Cardiac fibroblast (primary cell): ENCODE measurements at regions not wholly inside any gene's neighbourhood (a gene's known extent, or its start where the extent isn't known, plus 50 kb on each side); places are given as distances from the start of the nearest gene placed in this dataset.

Experiments used
- DNase-seq, 2 donors: peaks; one replicate each; pipeline versions ENCODE4 v3.0.0 to v3.0.0-alpha.2; 2010; ENCODE audit warnings: low read depth in 2 of 2
- H3K4me3 ChIP-seq, 2 donors: replicated peaks in 1 of 2; 1 replicate in 1 of 2; 2 replicates in 1 of 2; pipeline ENCODE4 v1.5.1; 2011; ENCODE audit warnings: low read depth in 2 of 2, low read length in 2 of 2, mild to moderate bottlenecking in 2 of 2, moderate library complexity in 1 of 2
- TF ChIP-seq, protein P1 (sequence below): IDR thresholded peaks from one replicate; pipeline ENCODE4 v1.5.1; 2011; ENCODE audit warnings: low read depth, mild to moderate bottlenecking, low read length, inconsistent platforms

DNA sequence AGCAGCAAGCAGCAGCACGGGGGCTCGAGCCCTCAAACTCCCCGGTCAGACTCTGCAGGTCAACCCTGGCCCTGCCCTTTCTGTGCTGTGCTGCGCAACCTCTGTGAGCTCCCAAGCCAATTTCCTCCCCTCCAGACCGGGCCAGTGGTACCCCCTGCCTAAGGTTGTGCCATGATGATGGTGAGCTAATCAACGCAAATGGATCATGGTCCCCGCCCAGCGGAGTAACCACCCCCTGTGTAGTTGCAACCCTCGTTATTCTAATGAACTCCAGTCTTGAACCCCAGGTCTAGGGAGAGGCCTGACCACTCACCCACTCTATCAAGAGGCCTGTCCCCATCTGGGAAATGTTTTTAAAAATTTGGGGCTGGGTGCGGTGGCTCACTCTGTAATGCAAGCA lies 201.8 kb upstream of the FOXF1 start:
- DNase-seq: no peak
- H3K4me3 ChIP-seq: no peak overlapping the region
- TF ChIP-seq, protein P1, sequence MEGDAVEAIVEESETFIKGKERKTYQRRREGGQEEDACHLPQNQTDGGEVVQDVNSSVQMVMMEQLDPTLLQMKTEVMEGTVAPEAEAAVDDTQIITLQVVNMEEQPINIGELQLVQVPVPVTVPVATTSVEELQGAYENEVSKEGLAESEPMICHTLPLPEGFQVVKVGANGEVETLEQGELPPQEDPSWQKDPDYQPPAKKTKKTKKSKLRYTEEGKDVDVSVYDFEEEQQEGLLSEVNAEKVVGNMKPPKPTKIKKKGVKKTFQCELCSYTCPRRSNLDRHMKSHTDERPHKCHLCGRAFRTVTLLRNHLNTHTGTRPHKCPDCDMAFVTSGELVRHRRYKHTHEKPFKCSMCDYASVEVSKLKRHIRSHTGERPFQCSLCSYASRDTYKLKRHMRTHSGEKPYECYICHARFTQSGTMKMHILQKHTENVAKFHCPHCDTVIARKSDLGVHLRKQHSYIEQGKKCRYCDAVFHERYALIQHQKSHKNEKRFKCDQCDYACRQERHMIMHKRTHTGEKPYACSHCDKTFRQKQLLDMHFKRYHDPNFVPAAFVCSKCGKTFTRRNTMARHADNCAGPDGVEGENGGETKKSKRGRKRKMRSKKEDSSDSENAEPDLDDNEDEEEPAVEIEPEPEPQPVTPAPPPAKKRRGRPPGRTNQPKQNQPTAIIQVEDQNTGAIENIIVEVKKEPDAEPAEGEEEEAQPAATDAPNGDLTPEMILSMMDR: no peak

DNA sequence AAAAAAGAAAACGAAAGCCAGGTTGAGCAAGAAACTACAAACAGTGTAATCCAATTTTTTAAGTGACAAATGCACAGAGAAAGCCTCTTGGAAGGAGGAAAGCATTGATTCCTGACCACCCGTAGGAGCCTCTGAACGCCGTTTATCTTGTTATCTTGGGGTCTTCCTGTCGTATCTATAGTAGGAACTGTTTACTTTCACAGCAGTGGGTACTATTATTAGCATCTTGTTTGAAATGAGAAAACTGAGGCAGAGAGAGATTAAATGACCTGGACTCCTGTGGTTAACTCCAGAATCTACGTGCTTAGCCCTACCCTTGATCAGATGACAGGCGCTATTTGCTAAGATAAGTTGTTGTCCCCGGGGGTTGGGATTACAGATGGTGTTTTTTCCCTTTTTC lies 196.7 kb upstream of the FOXF1 start:
- TF ChIP-seq, protein P1: no peak
- H3K4me3 ChIP-seq: no peak overlapping the region
- DNase-seq: no peak

DNA sequence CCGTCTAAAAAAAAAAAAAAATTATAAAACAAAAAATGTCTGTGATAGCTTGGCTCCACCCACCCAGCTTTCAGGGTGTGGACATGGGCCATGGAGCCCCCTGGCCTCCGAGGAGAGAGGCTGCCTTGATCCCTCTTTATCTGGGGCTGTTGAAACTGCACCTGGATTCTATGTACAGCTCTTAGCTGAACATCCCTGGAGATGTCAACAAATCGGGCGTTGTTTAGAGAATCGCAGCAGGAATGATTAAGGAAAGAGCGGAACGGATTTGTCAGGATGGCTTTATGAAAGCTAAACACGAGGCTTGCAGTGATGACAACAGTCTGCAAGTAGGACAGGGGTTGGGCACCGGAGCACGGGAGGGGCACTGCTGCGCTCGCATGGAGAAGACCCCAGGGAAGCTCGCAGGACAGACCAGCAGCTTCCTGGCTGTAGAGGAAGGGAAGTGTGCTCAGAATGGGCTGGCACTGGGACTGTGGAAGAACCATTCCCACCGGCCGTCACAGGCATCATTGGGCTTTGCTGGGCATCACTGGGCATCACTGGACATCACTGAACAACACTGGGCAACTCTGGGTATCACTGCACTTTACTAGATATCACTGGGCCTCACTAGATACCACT lies 195.8 kb upstream of the FOXF1 start:
- no peak overlapping the region for H3K4me3 ChIP-seq
- TF ChIP-seq, protein P1: no peak
- DNase-seq: no peak

DNA sequence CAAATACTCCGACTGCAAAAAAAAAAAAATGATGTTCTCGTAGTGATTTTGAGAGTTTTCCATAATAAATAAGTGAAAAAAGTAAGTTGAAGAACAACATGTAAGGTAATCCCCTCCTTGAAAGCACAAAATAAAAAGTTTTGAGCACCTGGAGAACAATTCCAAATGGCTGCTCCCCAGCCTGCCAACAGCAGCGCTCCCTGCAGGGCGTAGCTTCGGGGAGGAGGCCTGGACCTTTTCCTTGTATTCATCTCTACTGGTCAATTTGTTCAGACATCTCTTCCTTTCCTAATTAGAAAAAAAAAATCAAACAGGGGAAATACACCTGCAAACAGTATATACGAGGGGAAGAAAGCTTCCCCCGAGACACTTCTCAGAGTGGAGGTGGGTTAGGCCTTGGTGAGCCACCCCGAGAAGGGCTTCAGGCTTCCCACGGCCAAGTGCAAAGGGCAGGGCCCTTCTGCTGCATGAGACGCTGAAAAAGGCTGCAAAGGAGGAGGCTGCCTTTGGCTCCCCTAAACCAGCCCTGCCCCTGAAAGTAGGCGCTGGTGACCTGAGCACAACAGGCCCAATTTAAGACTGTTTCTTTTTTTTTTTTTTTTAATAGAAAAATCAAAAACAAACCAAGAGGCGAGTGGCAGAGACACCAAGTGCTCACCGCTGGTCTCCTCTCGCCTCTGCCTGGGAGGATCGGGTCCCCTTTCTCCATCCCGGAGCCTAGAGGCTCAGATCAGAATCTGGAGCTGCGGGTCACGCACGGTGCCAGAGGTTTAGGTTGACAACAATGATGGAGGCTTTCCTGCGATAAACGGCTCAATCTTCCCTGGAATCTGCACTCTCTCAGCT lies 193.1 kb upstream of the FOXF1 start:
- TF ChIP-seq, protein P1: no peak
- no peak for DNase-seq
- no peak overlapping the region for H3K4me3 ChIP-seq

DNA sequence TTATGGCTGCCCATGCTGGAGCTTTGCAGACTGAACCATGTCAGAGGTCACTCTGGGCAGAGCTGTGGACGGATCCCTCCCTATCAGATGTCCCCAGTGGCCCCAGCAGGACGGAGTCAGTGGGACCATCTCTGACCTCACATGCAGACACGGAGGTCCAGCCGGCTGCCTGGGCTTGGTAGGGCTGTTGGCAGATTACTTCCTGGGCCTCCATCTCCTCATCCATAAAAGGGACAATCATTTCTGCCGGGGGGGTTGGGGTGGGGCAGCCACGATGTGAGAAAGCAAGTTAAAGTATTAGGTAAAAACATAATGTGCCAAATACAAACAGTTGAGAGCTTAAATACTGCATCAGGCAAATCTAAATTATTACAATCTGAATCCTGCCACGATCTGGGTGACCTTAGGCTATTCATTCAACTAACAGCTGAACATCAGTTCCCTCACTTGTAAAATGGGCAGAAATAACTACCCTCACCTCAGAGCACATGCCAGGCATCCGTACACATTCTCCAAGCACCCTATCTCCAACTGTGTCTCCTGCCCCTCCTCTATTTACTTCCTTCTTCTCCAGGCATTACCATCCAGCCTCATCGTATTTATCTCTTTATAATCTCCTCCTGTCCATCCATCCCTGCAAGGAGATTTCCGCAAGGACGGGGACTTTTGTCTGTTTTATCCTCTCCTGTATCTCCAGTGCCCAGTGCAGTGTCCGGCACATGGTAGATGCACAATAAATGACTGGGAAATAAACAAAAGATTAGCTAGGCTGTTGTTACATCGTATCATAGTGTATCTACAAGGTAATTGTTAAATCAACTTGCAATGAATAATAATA lies 192.3 kb upstream of the FOXF1 start:
- no peak for DNase-seq
- TF ChIP-seq, protein P1: no peak
- H3K4me3 ChIP-seq: no peak overlapping the region

DNA sequence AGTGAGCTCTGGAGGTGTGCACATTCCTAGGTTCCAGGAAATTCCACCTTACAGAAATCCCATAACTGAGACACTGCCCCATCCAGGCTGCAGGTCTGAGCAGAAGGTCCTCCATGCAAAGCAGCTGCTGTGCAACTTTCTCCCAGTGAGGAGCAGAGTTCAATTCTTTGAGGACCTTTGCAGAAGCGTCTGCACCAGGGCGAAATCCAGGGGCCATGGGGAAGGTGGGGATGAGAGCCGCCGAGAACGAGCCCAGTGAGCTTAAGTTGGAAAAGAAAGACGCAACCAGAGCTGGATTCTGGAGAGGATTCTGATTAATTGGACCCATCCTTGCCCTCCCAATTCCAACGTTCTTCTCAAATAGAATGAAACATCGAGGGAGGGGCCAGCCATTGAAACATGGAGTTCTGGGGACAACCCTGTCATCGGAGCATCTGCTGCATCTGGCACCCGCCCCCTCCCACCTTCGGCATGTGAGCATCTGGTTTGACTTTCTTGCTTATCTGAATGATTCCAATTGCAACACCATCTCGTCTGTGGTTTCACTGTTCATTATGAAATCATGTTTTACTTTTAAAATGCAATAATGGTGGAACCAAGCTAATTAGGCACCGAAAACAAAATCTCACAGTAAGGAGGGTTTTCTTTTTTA lies 190.6 kb upstream of the FOXF1 start:
- TF ChIP-seq, protein P1: no peak
- H3K4me3 ChIP-seq: no peak overlapping the region
- DNase-seq: no peak
